Stimulated activated CD8-positive, alpha-beta memory T cell treated with anti-CD3 and anti-CD28 coated beads, Interleukin-7, amount 100 ng/mL, for 48 hours (primary cell): ENCODE measurements at regions not wholly inside any gene's neighbourhood (a gene's known extent, or its start where the extent isn't known, plus 50 kb on each side); places are given as distances from the start of the nearest gene placed in this dataset.
"Not testable (repeated sequence)": the region's sequence is repeated elsewhere in the genome, so short reads cannot be mapped to it uniquely, and the experiment has no call there.

Experiments
- DNase-seq, 2 donors: peaks; one replicate each; pipeline ENCODE4 v3.0.0-alpha.2; 2020; ENCODE audit warnings: low read depth in 1 of 2; ENCODE audit errors: extremely low read depth in 1 of 2

DNA sequence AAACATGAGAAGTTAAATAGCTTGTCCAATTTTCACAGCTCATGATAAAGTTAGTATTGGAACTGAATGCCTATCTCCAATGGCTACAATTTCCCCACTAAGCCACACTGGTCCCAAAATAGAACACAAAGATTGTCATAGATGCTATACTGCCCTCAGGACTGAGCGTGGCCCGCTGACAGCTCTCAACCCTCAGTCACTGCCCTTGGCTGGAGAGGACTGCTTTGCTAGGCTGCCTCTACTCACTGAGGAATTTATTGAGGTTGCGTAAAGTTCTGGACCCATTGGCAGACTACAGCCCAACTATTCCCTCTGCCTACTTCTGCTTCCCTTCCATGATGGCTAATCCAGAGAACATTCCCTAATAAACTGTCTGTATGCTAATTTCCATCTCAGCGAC, 165.5 kb upstream of the BET1 start:
- DNase-seq, result no peak

- no peak for DNase-seq
Measured at GRCh38 chr7:94170836-94171235, 166.7 kb upstream of the BET1 start.

- no peak for DNase-seq
Measured at GRCh38 chr7:94173436-94173835, 169.3 kb upstream of the BET1 start.

GRCh38 chr7:94174375-94174774, 170.2 kb upstream of the BET1 start:
- no peak for DNase-seq

DNA sequence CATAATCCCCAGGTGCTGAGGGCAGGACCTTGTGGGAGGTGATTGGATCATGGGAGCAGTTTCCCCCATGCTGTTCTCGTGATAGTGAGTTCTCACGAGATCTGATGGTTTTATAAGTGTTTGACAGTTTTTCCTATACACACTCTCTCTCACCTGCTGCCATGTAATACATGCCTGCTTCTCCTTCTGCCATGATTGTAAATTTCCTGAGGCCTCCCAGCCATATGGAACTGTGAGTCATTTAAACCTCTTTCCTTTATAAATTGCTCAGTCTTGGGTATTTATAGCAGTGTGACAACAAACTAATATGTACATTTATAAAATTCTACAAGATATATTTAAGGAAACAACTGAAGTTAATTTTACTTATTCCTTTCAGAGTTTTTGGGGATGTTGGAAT, 170.8 kb upstream of the BET1 start:
- no peak for DNase-seq

- DNase-seq, result no peak
Measured at GRCh38 chr7:94176694-94177200, 172.6 kb upstream of the BET1 start.

DNA sequence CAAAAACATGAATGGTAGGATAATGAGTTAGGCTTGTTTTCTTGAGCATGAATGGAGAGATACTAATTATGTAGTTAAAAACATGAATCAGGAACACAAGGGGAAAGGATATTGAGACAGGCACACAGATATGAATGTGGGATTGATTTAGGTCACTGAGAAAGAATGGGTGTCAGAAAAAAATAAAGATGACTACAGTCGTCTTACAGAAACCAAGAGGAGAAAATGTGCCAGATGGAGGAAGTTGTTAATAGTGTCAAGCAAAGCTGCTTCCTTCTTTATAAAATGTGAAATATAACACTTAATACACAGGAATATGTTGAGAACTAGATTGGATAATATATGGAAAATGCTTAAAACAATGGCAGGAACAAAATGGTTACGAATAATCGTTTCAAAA, 173.3 kb upstream of the BET1 start:
- no peak for DNase-seq

- DNase-seq, result no peak
Measured at GRCh38 chr7:94178230-94178629, 174.1 kb upstream of the BET1 start.

DNA sequence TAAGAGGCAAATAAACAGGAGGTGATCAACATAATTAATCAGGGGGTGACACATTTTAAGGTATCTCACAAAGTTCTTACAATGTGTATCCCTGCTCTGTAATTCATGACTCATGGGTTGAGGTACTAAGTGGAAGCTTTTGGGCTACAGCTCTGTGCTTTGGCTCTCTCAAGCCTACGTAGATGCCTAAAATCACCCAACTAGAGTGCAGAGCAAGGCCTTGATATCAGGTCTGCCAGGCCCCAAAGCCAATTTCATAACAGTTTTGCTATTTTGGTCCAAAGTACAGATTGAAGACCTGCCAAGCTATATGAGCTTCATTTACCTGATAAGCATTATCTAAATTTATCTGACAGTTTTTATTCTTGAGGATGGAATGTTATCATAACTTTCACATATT, 175.3 kb upstream of the BET1 start:
- no peak for DNase-seq

DNA sequence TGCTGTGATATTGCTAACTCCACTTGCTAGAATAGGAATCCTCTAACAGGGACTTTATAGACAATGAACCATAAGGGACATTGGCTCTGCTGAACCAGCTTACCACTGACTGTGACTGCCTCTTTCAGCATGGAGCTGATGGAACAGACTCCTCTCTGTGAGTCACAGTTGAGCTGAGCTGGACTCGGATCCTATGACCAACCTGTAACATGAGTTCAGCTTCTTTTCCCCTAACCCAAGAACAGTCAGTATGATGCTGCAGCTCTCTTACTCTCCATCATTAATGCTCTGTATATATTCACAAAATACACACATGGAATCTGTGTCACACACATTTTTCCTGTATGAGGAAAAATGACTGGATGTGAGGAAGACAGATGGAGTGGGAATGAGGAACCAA, 177.9 kb upstream of the BET1 start:
- no peak for DNase-seq

DNA sequence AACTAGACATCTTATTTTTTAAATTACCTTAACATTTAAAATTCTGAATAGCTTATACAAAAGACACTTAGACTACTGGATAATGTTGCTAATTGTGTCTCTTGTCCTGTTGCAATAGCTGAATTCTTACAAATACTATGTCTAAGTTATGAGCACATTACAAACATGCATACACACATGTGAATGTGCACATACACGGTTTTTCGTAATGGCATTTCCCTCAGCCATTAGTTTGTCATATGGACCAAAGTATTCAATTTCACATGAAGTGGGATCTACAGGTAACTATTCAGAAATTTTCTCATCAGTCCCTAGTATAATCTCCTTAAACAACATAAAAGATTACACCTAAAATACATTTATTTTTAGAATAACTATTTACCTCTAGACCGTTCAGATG, 178.6 kb upstream of the BET1 start:
- DNase-seq, result no peak

DNA sequence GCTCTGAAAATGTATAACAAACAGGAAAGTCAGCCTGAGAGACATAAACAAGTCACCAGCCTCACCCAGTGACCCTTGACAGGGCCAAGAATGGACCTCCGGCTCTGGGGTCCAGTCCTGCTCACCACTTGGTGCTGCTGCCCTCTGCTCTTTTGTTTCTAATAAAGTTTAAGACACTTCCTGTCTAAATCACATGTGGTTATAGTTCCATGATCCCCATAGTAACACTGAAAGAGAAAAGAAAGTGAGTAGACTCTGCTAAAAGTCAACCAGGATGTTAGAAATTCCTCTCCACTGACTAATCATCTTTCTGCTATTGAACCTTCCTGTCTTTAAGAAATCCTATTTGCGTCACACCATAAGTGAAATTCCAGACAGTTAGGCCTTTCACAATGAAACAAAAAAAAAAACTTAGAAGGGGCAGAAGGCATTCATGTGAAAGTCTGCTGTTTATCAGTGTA, 179.2 kb upstream of the BET1 start:
- no peak for DNase-seq

- DNase-seq, result no peak
Measured at GRCh38 chr7:94183891-94184290, 179.7 kb upstream of the BET1 start.

DNA sequence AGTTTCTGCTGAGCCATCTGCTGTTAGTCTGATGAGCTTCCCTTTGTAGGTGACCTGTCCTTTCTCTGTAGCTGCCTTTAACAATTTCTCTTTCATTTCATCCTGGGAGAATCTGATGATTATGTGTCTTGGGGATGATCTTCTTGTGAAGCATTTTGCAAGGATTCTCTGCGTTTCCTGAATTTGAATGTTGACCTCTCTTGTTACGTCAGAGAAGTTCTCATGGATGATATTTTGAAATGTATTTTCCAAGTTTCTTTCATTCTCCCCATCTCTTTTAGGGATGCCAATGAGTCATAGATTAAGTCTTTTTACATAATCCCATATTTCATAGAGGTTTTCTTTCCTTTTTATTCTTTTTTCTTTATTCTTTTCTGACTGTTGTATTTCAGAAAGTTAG, 184.2 kb upstream of the BET1 start:
- no peak for DNase-seq

GRCh38 chr7:94190599-94191061, 186.5 kb upstream of the BET1 start:
- DNase-seq, result no peak

- DNase-seq, result not testable (repeated sequence)
Measured at GRCh38 chr7:94194426-94194825, 190.3 kb upstream of the BET1 start.

GRCh38 chr7:94195201-94195600, 191.0 kb upstream of the BET1 start:
- no peak for DNase-seq

DNA sequence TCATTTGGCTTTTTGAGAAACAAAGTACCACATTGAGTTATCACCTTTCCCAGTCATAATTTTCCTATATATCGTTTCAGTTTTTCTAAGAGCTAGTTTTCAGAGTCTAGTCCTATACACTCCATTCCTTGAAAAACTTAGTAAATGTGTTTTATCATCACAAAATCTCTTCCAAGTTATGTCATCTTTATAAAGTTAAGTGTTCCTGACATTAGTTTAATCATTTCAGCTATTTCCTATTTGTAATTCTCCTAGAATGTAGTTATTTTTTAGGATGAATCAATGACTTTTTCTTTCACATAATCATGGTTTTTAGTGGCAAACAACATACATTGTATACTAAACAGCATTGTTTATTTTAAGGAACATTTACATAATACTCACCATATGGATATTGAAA, 191.7 kb upstream of the BET1 start:
- DNase-seq, result no peak

DNA sequence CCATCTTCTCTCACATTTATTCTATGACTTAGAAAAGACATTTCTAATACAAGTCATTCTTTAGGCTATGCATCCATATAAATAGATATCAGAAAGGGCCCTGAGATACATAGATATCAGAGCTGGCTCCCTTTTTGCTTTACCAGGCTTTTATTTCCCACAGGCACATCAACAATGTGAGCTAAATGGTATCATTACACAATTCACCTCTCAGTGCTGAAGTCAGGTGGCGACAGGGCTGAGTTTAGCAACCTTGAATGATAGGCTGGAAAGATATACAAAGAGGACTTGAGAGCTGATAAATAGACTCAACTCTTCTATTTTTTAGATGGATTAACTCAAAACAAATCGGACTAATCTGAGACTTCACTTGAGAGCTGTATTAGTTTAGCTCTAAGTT, 189.2 kb upstream of the COL1A2 start:
- no peak for DNase-seq

- DNase-seq, result no peak
Measured at GRCh38 chr7:94206295-94206694, 188.4 kb upstream of the COL1A2 start.

DNA sequence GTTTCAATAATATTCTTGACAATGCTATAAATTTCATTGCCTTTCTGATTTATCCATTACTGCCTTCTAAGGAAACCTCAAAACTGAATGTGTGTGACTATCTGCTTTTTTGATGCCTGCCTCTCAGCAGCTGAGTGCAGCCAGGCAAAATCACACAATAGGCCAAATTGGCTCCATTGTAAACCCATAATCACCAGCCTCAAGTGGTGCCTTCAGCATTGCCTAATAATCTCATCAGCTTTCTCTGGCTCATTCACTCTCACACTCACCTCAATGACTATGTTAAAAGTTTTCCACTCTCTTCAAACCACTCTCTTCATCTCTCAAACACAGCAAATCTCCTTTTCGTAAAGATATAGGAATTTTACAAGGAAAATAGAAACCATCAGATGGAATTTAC, 182.5 kb upstream of the COL1A2 start:
- DNase-seq, result no peak

DNA sequence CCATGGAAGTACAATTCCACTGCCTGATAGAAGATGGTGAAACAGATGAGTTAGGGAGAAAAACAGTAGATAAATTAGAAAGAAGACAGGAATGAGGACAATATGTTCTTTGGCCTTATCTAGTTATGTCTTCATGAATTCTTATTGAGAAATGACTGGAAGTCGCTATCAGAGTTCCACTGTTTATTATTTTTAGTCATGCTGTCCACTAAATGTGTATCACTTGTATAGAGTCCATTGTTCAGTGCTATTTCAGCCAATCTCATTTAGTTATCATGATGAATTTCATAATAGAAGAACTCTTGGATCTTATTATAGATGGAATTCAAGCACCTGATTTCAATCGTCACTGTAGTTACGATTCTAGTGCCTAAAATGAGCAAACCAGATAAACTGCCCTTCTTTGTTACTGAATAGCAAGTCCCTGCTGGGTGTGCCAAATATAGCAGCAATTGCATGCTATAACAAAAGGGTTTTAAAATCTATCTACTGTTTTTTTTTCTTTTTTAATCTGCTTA, 177.7 kb upstream of the COL1A2 start:
- no peak for DNase-seq

DNA sequence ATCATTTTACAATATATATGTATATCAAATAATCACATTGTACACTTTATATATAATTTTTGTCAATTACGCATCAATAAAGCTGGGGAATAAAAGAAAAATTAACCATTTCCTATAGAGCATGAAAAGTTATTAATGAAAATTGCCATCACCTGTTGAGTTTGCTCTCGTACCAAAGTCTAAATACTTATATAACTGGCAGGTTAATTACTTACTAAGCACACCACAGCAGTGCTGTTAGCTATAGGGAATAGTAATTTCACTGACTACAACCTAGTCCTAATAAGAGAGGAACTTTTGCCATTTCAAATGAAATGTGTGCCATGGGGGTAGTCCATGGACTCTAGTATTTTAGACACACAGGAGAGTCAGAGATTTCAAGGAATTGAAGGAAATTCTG, 176.9 kb upstream of the COL1A2 start:
- no peak for DNase-seq
